H9 (cell line): ENCODE measurements at regions not wholly inside any gene's neighbourhood (a gene's known extent, or its start where the extent isn't known, plus 50 kb on each side); places are given as distances from the start of the nearest gene placed in this dataset.
"Not testable (repeated sequence)": the region's sequence is repeated elsewhere in the genome, so short reads cannot be mapped to it uniquely, and the experiment has no call there.

Source experiments
- DNase-seq: peaks from one replicate; pipeline ENCODE4 v3.0.0-alpha.2; 2017
- H2AFZ ChIP-seq: one replicate; pipeline ENCODE4 v1.6.1; 2013; ENCODE audit warnings: mild to moderate bottlenecking, low read length, control low read depth, moderate library complexity
- H2AK5ac ChIP-seq: 2 replicates; pipeline ENCODE4 v1.6.1; 2013; ENCODE audit warnings: low read length, control low read depth, mixed read lengths; ENCODE audit not compliant: insufficient read length
- H2BK120ac ChIP-seq: one replicate; pipeline ENCODE4 v1.6.1; 2013; ENCODE audit warnings: low read depth, mild to moderate bottlenecking, low read length, control low read depth, inconsistent platforms; ENCODE audit not compliant: poor library complexity, severe bottlenecking
- H2BK12ac ChIP-seq: 2 replicates; pipeline ENCODE4 v1.6.1; 2013; ENCODE audit warnings: low read length, control low read depth, mixed read lengths, low read depth; ENCODE audit not compliant: insufficient read length
- H2BK15ac ChIP-seq: 2 replicates; pipeline ENCODE4 v1.6.1; 2013; ENCODE audit warnings: low read depth, low read length, control low read depth
- H2BK20ac ChIP-seq: one replicate; pipeline ENCODE4 v1.6.1; 2013; ENCODE audit warnings: low read depth, mild to moderate bottlenecking, low read length, control low read depth, inconsistent platforms; ENCODE audit not compliant: poor library complexity, severe bottlenecking
- H2BK5ac ChIP-seq: 2 replicates; pipeline ENCODE4 v1.6.1; 2013; ENCODE audit warnings: low read length, control low read depth, mixed read lengths; ENCODE audit not compliant: insufficient read length
- H3K14ac ChIP-seq: 2 replicates; pipeline ENCODE4 v1.6.1; 2013; ENCODE audit warnings: low read length, control low read depth; ENCODE audit not compliant: insufficient read depth
- H3K18ac ChIP-seq: 2 replicates; pipeline ENCODE4 v1.6.1; 2013; ENCODE audit warnings: low read depth, mild to moderate bottlenecking, mixed read lengths, low read length, control low read depth; ENCODE audit not compliant: insufficient read length
- H3K23ac ChIP-seq: 2 replicates; pipeline ENCODE4 v1.6.1; 2013; ENCODE audit warnings: low read length, control low read depth, mixed read lengths, low read depth; ENCODE audit not compliant: insufficient read length
- H3K23me2 ChIP-seq: 2 replicates; pipeline ENCODE4 v1.6.1; 2013; ENCODE audit warnings: low read depth, mild to moderate bottlenecking, mixed read lengths, low read length, control low read depth; ENCODE audit not compliant: insufficient read length, poor library complexity, severe bottlenecking
- H3K27ac ChIP-seq: 2 replicates; pipeline ENCODE4 v1.5.1; 2013; ENCODE audit warnings: low read length, control low read depth, mixed read lengths, low read depth; ENCODE audit not compliant: insufficient read length
- H3K27me3 ChIP-seq: 2 replicates; pipeline ENCODE4 v1.6.1; 2013; ENCODE audit warnings: low read length, control low read depth, inconsistent platforms; ENCODE audit not compliant: insufficient read depth
- H3K4ac ChIP-seq: 2 replicates; pipeline ENCODE4 v1.6.1; 2013; ENCODE audit warnings: low read depth, mild to moderate bottlenecking, control low read depth, inconsistent platforms, low read length, moderate library complexity
- H3K4me1 ChIP-seq: 2 replicates; pipeline ENCODE4 v1.6.1; 2013; ENCODE audit warnings: low read length, control low read depth, inconsistent platforms; ENCODE audit not compliant: insufficient read depth
- H3K4me2 ChIP-seq: 2 replicates; pipeline ENCODE4 v1.6.1; 2013; ENCODE audit warnings: low read length, control low read depth, mixed read lengths; ENCODE audit not compliant: insufficient read length, insufficient read depth
- H3K56ac ChIP-seq: 2 replicates; pipeline ENCODE4 v1.6.1; 2013; ENCODE audit warnings: low read depth, mild to moderate bottlenecking, mixed read lengths, low read length, control low read depth; ENCODE audit not compliant: insufficient read length
- H3K79me1 ChIP-seq: 2 replicates; pipeline ENCODE4 v1.6.1; 2013; ENCODE audit warnings: low read depth, mild to moderate bottlenecking, moderate library complexity, low read length, control low read depth, inconsistent platforms; ENCODE audit not compliant: insufficient read depth, poor library complexity, severe bottlenecking
- H3K79me2 ChIP-seq: 2 replicates; pipeline ENCODE4 v1.6.1; 2013; ENCODE audit warnings: low read length, control low read depth, inconsistent platforms; ENCODE audit not compliant: insufficient read depth
- H3K9ac ChIP-seq: 2 replicates; pipeline ENCODE4 v1.6.1; 2013; ENCODE audit warnings: low read length, control low read depth, mixed read lengths; ENCODE audit not compliant: insufficient read length; ENCODE audit errors: extremely low read depth
- H3K9me3 ChIP-seq: one replicate; pipeline ENCODE4 v1.6.1; 2013; ENCODE audit warnings: low read depth, low read length, inconsistent platforms; ENCODE audit not compliant: control insufficient read depth
- H3T11ph ChIP-seq: one replicate; pipeline ENCODE4 v1.6.1; 2013; ENCODE audit warnings: mild to moderate bottlenecking, low read length, control low read depth, inconsistent platforms
- H4K20me1 ChIP-seq: one replicate; pipeline ENCODE4 v1.6.1; 2013; ENCODE audit not compliant: control insufficient read depth, insufficient read length, insufficient read depth
- H4K5ac ChIP-seq: 2 replicates; pipeline ENCODE4 v1.6.1; 2013; ENCODE audit warnings: low read depth, mild to moderate bottlenecking, mixed read lengths, low read length, control low read depth; ENCODE audit not compliant: insufficient read length
- H4K8ac ChIP-seq: replicated peaks from 2 replicates; pipeline ENCODE4 v1.6.1; 2013; ENCODE audit warnings: low read length, control low read depth, mixed read lengths, low read depth; ENCODE audit not compliant: insufficient read length
- H4K91ac ChIP-seq: 2 replicates; pipeline ENCODE4 v1.6.1; 2013; ENCODE audit warnings: low read depth, mild to moderate bottlenecking, moderate library complexity, mixed read lengths, low read length, control low read depth; ENCODE audit not compliant: insufficient read length
- H3K27ac Mint-ChIP-seq, 3 experiments: 2 replicates in 2 of 3; 3 replicates in 1 of 3; pipeline ENCODE4 v1.8.0; 2020 to 2021; ENCODE audit warnings: mixed read lengths in 3 of 3, mild to moderate bottlenecking in 1 of 3, moderate library complexity in 1 of 3
- H3K27me3 Mint-ChIP-seq: 2 replicates; pipeline ENCODE4 v1.8.0; 2021; ENCODE audit warnings: low read depth, mild to moderate bottlenecking, moderate library complexity, mixed read lengths
- H3K36me3 Mint-ChIP-seq, 3 experiments: 2 replicates in 2 of 3; 3 replicates in 1 of 3; pipeline ENCODE4 v1.8.0; 2020 to 2021; ENCODE audit warnings: low read depth in 3 of 3, mixed read lengths in 3 of 3; ENCODE audit not compliant: insufficient read depth in 1 of 3
- H3K4me1 Mint-ChIP-seq, 2 experiments: 2 replicates each; pipeline ENCODE4 v1.8.0; 2020; ENCODE audit warnings: mixed read lengths in 2 of 2
- H3K4me3 Mint-ChIP-seq, 2 experiments: 2 replicates in 1 of 2; 3 replicates in 1 of 2; pipeline ENCODE4 v1.8.0; 2020 to 2021; ENCODE audit warnings: mild to moderate bottlenecking in 2 of 2, mixed read lengths in 2 of 2, moderate library complexity in 1 of 2
- H3K9me3 Mint-ChIP-seq, 2 experiments: 2 replicates in 1 of 2; 3 replicates in 1 of 2; pipeline ENCODE4 v1.8.0; 2020; ENCODE audit warnings: mild to moderate bottlenecking in 2 of 2, mixed read lengths in 2 of 2, moderate library complexity in 1 of 2
- WGBS: extraction: QIAGEN DNeasy Blood & Tissue Kit; methylation state at CpG from one replicate; pipeline ENCODE4 v1.1.7; 2013; ENCODE audit warnings: missing lambda C conversion rate, low lambda C conversion rate, mixed read lengths; ENCODE audit not compliant: insufficient read length; ENCODE audit errors: extremely low coverage; 5-methylcytosine and 5-hydroxymethylcytosine counted together
- TF ChIP-seq, protein P1 (sequence below): fragments of 200-600 bp; sonication (generic); conservative IDR thresholded peaks from 3 replicates; pipeline ENCODE4 v1.8.0; 2021; ENCODE audit warnings: antibody characterized with exemption, mild to moderate bottlenecking

- Histone ChIP-seq H3K14ac (no peak overlapping the region; the same call in 1 of the 2 replicates), H3K9me3 (no peaks in the 10 kb centered on the region), H4K5ac (no peak overlapping the region), H3K56ac (no peak overlapping the region), H2AFZ (no peak overlapping the region), H4K8ac (no peak overlapping the region), H3K4me1 (no peaks in the 10 kb centered on the region), H4K91ac (no peak overlapping the region), H3K79me1 (no peaks in the 10 kb centered on the region), H2BK120ac (no peak overlapping the region), H3K23me2 (no peaks in the 10 kb centered on the region), H2BK5ac (no peak overlapping the region), H3T11ph (no peak overlapping the region), H3K9ac (no peak overlapping the region), H2BK15ac (no peak overlapping the region), H3K79me2 (no peaks in the 10 kb centered on the region), H3K27me3 (no peaks in the 10 kb centered on the region), H3K23ac (no peak overlapping the region), H4K20me1 (no peaks in the 10 kb centered on the region), H3K4ac (no peak overlapping the region), H2BK12ac (no peak overlapping the region), H2BK20ac (no peak overlapping the region), H3K27ac (no peak overlapping the region), H3K4me2 (no peak overlapping the region), H2AK5ac (no peak overlapping the region), H3K18ac (no peak overlapping the region)
- TF ChIP-seq, protein P1, sequence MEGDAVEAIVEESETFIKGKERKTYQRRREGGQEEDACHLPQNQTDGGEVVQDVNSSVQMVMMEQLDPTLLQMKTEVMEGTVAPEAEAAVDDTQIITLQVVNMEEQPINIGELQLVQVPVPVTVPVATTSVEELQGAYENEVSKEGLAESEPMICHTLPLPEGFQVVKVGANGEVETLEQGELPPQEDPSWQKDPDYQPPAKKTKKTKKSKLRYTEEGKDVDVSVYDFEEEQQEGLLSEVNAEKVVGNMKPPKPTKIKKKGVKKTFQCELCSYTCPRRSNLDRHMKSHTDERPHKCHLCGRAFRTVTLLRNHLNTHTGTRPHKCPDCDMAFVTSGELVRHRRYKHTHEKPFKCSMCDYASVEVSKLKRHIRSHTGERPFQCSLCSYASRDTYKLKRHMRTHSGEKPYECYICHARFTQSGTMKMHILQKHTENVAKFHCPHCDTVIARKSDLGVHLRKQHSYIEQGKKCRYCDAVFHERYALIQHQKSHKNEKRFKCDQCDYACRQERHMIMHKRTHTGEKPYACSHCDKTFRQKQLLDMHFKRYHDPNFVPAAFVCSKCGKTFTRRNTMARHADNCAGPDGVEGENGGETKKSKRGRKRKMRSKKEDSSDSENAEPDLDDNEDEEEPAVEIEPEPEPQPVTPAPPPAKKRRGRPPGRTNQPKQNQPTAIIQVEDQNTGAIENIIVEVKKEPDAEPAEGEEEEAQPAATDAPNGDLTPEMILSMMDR: no peak
- peaks cover 3 to 8% of the 10 kb centered on the region in 2 experiments; a peak in 3 of 4 replicates for H3K4me1 Mint-ChIP-seq
- H3K27ac Mint-ChIP-seq: no peak overlapping the region
- H3K4me3 Mint-ChIP-seq: no peak overlapping the region
- H3K27me3 Mint-ChIP-seq: no peaks in the 10 kb centered on the region
- no peak for DNase-seq
- H3K36me3 Mint-ChIP-seq: peaks cover 5 to 17% (median 7%) of the 10 kb centered on the region in 3 experiments
- WGBS: no CpG with 5 or more reads among the region's 5 CpGs
- peaks cover 22 to 28% of the 10 kb centered on the region in 2 experiments for H3K9me3 Mint-ChIP-seq
These were observed 65.4 kb upstream of the SLC22A16 start for GRCh38 chr6:110541701-110542309.

DNA sequence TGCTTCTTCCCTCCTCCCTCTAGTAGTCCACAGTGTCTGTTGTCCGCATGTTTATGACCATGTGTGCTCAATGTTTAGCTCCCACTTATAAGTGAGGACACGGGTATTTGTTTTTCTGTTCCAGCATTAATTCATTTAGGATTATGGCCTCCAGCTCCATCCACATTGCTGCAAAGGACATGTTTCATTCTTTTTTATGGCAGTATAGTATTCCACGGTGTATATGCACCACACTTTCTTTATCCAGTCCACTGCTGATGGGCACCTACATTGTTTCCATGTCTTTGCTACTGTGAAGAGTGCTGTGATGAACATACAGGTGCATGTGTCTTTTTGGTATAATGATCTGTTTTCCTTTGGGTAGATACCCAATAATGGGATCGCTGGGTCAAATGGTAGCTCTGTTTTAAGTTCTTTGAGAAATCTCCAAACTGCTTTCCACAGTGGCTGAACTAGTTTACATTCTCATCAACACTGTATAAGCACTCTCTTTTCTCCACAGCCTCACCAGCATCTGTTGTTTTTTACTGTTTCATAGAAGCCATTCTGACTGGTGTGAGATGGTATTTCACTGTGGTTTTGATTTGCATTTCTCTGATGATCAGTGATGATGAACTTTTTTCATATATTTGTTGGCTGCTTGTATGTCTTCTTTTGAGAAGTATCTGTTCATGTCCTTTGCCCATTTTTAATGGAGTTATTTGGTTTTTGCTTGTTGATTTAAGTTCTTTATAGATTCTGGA lies 63.0 kb upstream of the SLC22A16 start:
- not testable (repeated sequence) for H3K9ac ChIP-seq, H2AFZ ChIP-seq, H2BK12ac ChIP-seq, H3K79me1 ChIP-seq, H3K18ac ChIP-seq, H3K4me2 ChIP-seq, H3K27me3 ChIP-seq, H3K4me1 ChIP-seq, H3K27ac ChIP-seq, H3K27ac Mint-ChIP-seq, H2BK120ac ChIP-seq, H3K4ac ChIP-seq, H3K56ac ChIP-seq, H3K9me3 ChIP-seq, H2BK15ac ChIP-seq, H3K27me3 Mint-ChIP-seq, H3K4me1 Mint-ChIP-seq, H3K23me2 ChIP-seq, H4K5ac ChIP-seq, H3K79me2 ChIP-seq, H3K23ac ChIP-seq, H2AK5ac ChIP-seq, H4K8ac ChIP-seq, H3T11ph ChIP-seq, DNase-seq, H2BK20ac ChIP-seq, H4K91ac ChIP-seq, H3K14ac ChIP-seq, H4K20me1 ChIP-seq, H2BK5ac ChIP-seq, H3K4me3 Mint-ChIP-seq
- H3K9me3 Mint-ChIP-seq: peaks cover 19 to 20% of the 10 kb centered on the region in 2 experiments
- H3K36me3 Mint-ChIP-seq: peaks cover 2 to 13% (median 2%) of the 10 kb centered on the region in 3 experiments; a peak in 5 of 7 replicates
- WGBS: no CpG with 5 or more reads among the region's 4 CpGs
